Right renal pelvis (tissue), 4 donors: ENCODE measurements at regions not wholly inside any gene's neighbourhood (a gene's known extent, or its start where the extent isn't known, plus 50 kb on each side); places are given as distances from the start of the nearest gene placed in this dataset.

ENCODE experiments used
- DNase-seq, 4 donors: peaks; one replicate each; pipeline ENCODE4 v3.0.0-alpha.2; 2013; ENCODE audit warnings: low read depth in 4 of 4, low spot score in 3 of 4, missing footprints in 1 of 4

- DNase-seq: no peak
These were observed 509.1 kb downstream of the SHQ1 start for GRCh38 chr3:72338942-72339669.

- no peak for DNase-seq
These were observed 509.9 kb downstream of the SHQ1 start for GRCh38 chr3:72338082-72338941.

- no peak for DNase-seq
These were observed 510.8 kb downstream of the SHQ1 start for GRCh38 chr3:72337480-72337855.

- DNase-seq: peak in 2 of 4 donors; percentile 46 to 78
These were observed 511.3 kb downstream of the SHQ1 start for GRCh38 chr3:72336821-72337479.

GRCh38 chr3:72336114-72336651 lies 512.1 kb downstream of the SHQ1 start:
- no peak for DNase-seq

- no peak for DNase-seq
These were observed 512.7 kb downstream of the SHQ1 start for GRCh38 chr3:72335458-72336095.

- no peak for DNase-seq
These were observed 513.4 kb downstream of the SHQ1 start for GRCh38 chr3:72334681-72335457.

GRCh38 chr3:72332689-72333088 lies 515.6 kb downstream of the SHQ1 start:
- no peak for DNase-seq

- no peak for DNase-seq
These were observed 516.2 kb downstream of the SHQ1 start for GRCh38 chr3:72332036-72332435.

GRCh38 chr3:72331076-72331475 lies 517.2 kb downstream of the SHQ1 start:
- DNase-seq: no peak

GRCh38 chr3:72329354-72329753 lies 518.9 kb downstream of the SHQ1 start:
- DNase-seq: peak in 1 of 4 donors; percentile 61

- no peak for DNase-seq
These were observed 519.4 kb downstream of the SHQ1 start for GRCh38 chr3:72328755-72329277.

GRCh38 chr3:72327008-72327407 lies 521.2 kb downstream of the SHQ1 start:
- DNase-seq: no peak

- no peak for DNase-seq
These were observed 523.9 kb downstream of the SHQ1 start for GRCh38 chr3:72324253-72324811.

GRCh38 chr3:72323773-72324172 lies 524.5 kb downstream of the SHQ1 start:
- DNase-seq: no peak

- DNase-seq: no peak
These were observed 525.8 kb downstream of the SHQ1 start for GRCh38 chr3:72322264-72322976.

- no peak for DNase-seq
These were observed 527.3 kb downstream of the SHQ1 start for GRCh38 chr3:72320955-72321303.

- no peak for DNase-seq
These were observed 527.9 kb downstream of the SHQ1 start for GRCh38 chr3:72320095-72320954.
